Neural cell (in vitro differentiated cells): ENCODE measurements at regions not wholly inside any gene's neighbourhood (a gene's known extent, or its start where the extent isn't known, plus 50 kb on each side); places are given as distances from the start of the nearest gene placed in this dataset.

Experiments
- H2AFZ ChIP-seq: fragments of 200-600, 300-800 bp; sonication (generic), shearing (Covaris generic); 2 replicates; pipeline ENCODE4 v1.6.0; 2014; ENCODE audit warnings: low read depth, mild to moderate bottlenecking, antibody characterized with exemption, low read length, moderate library complexity
- H3F3A ChIP-seq: fragments of 200-600 bp; shearing (Covaris generic); 2 replicates; pipeline ENCODE4 v1.6.1; 2016; ENCODE audit warnings: mild to moderate bottlenecking, moderate library complexity, mixed read lengths, antibody characterized with exemption, low read length; ENCODE audit not compliant: insufficient read depth, poor library complexity, severe bottlenecking
- H3K27ac ChIP-seq: fragments of 200-600, 300-800 bp; sonication (generic), shearing (Covaris generic); 2 replicates; pipeline ENCODE4 v1.5.1; 2014; ENCODE audit warnings: mild to moderate bottlenecking, low read length, moderate library complexity
- H3K27me3 ChIP-seq: fragments of 300-800, 200-600 bp; sonication (generic), shearing (Covaris generic); 2 replicates; pipeline ENCODE4 v1.6.0; 2014; ENCODE audit warnings: mild to moderate bottlenecking, low read depth, low read length, moderate library complexity; ENCODE audit not compliant: insufficient read depth
- H3K36me3 ChIP-seq: fragments of 300-800, 200-600 bp; sonication (generic), shearing (Covaris generic); 2 replicates; pipeline ENCODE4 v1.5.1; 2014; ENCODE audit warnings: mild to moderate bottlenecking, antibody characterized with exemption, low read length, moderate library complexity; ENCODE audit not compliant: insufficient read depth
- H3K4me2 ChIP-seq: fragments of 300-800, 200-600 bp; sonication (generic), shearing (Covaris generic); 2 replicates; pipeline ENCODE4 v1.6.0; 2014; ENCODE audit warnings: mild to moderate bottlenecking, low read length
- H3K4me3 ChIP-seq: fragments of 300-800, 200-600 bp; sonication (generic), shearing (Covaris generic); 2 replicates; pipeline ENCODE4 v1.5.1; 2014; ENCODE audit warnings: mild to moderate bottlenecking, low read length, moderate library complexity
- H3K79me2 ChIP-seq: fragments of 200-600 bp; shearing (Covaris generic); replicated peaks from 2 replicates; pipeline ENCODE4 v1.6.0; 2014; ENCODE audit warnings: mild to moderate bottlenecking, low read length, moderate library complexity; ENCODE audit not compliant: insufficient read depth
- H3K9ac ChIP-seq: fragments of 300-800, 200-600 bp; sonication (generic), shearing (Covaris generic); 2 replicates; pipeline ENCODE4 v1.6.1; 2016; ENCODE audit warnings: mild to moderate bottlenecking, low read length, mixed read lengths
- H3K9me2 ChIP-seq: fragments of 200-600 bp; shearing (Covaris generic); 2 replicates; pipeline ENCODE4 v1.6.1; 2016; ENCODE audit warnings: mild to moderate bottlenecking, low read length, mixed read lengths; ENCODE audit not compliant: insufficient read depth
- H3K9me3 ChIP-seq: fragments of 200-600, 300-800 bp; sonication (generic), shearing (Covaris generic); 2 replicates; pipeline ENCODE4 v1.6.1; 2016; ENCODE audit warnings: mild to moderate bottlenecking, mixed run types, low read length, moderate library complexity, mixed read lengths
- H4K20me1 ChIP-seq: fragments of 200-600 bp; shearing (Covaris generic); 2 replicates; pipeline ENCODE4 v1.6.1; 2016; ENCODE audit warnings: mild to moderate bottlenecking, mixed run types; ENCODE audit not compliant: insufficient read depth
- EP300 ChIP-seq: fragments of 450-650 bp; conservative IDR thresholded peaks from 2 replicates; pipeline ENCODE4 v1.6.1; 2014; ENCODE audit warnings: antibody characterized with exemption, mild to moderate bottlenecking, moderate library complexity; ENCODE audit not compliant: poor library complexity, severe bottlenecking
- EZH2 ChIP-seq: fragments of 200-600, 300-800 bp; shearing (Covaris generic), sonication (generic); IDR thresholded peaks from 2 replicates; pipeline ENCODE4 v1.6.1; 2014; ENCODE audit warnings: antibody characterized with exemption, low read length, borderline replicate concordance, mild to moderate bottlenecking; ENCODE audit not compliant: insufficient read depth, poor library complexity, severe bottlenecking
- MXI1 ChIP-seq: fragments of 450-650 bp; conservative IDR thresholded peaks from 2 replicates; pipeline ENCODE4 v1.6.1; 2014; ENCODE audit warnings: antibody characterized with exemption, mild to moderate bottlenecking; ENCODE audit not compliant: poor library complexity, severe bottlenecking
- POLR2AphosphoS5 ChIP-seq: IDR thresholded peaks from 2 replicates; pipeline ENCODE4 v1.6.1; 2012
- RAD21 ChIP-seq: fragments of 450-650 bp; conservative IDR thresholded peaks from 2 replicates; pipeline ENCODE4 v1.6.1; 2014; ENCODE audit warnings: antibody characterized with exemption, mild to moderate bottlenecking, moderate library complexity
- SMC3 ChIP-seq: fragments of 450-650 bp; conservative IDR thresholded peaks from 2 replicates; pipeline ENCODE4 v1.6.1; 2014; ENCODE audit warnings: antibody characterized with exemption, mild to moderate bottlenecking, moderate library complexity; ENCODE audit not compliant: poor library complexity
- TAF1 ChIP-seq: IDR thresholded peaks from 2 replicates; pipeline ENCODE4 v1.6.1; 2012; ENCODE audit warnings: low read depth
- TF ChIP-seq, protein P1 (sequence below): IDR thresholded peaks from 2 replicates; pipeline ENCODE4 v1.6.1; 2012; ENCODE audit warnings: borderline replicate concordance
- TF ChIP-seq, protein P2 (sequence below): fragments of 450-650 bp; IDR thresholded peaks from 2 replicates; pipeline ENCODE4 v1.5.1; 2014; ENCODE audit warnings: antibody characterized with exemption, mild to moderate bottlenecking, moderate library complexity; ENCODE audit not compliant: poor library complexity, severe bottlenecking

DNA sequence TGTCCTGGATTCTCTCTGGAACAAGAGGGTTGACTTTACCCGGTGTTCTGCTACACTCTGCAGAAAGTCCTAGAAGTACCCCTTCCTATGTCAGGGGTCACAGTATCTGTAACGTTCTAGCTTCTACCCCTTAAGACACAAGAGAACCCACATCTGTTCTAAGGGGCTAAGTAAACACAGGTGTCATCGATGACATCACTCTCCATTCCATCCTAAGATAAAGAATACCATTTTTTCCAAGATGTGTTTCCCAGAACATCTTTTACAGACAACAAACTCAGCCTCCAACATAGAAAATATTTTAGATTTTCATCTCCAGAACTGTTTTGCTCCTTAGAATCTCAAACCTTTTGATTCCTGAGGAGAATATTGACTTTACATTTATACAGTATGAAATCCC lies 239.1 kb downstream of the TRIB2 start:
- no peak overlapping the region for H3K9ac ChIP-seq
- H3K27ac ChIP-seq, result no peak overlapping the region
- H3K9me2 ChIP-seq, result no peaks in the 10 kb centered on the region
- H3K36me3 ChIP-seq, result no peaks in the 10 kb centered on the region
- no peaks in the 10 kb centered on the region for H3K27me3 ChIP-seq
- no peak overlapping the region for H3K4me2 ChIP-seq
- no peak for TF ChIP-seq SMC3
- TF ChIP-seq, protein P1, sequence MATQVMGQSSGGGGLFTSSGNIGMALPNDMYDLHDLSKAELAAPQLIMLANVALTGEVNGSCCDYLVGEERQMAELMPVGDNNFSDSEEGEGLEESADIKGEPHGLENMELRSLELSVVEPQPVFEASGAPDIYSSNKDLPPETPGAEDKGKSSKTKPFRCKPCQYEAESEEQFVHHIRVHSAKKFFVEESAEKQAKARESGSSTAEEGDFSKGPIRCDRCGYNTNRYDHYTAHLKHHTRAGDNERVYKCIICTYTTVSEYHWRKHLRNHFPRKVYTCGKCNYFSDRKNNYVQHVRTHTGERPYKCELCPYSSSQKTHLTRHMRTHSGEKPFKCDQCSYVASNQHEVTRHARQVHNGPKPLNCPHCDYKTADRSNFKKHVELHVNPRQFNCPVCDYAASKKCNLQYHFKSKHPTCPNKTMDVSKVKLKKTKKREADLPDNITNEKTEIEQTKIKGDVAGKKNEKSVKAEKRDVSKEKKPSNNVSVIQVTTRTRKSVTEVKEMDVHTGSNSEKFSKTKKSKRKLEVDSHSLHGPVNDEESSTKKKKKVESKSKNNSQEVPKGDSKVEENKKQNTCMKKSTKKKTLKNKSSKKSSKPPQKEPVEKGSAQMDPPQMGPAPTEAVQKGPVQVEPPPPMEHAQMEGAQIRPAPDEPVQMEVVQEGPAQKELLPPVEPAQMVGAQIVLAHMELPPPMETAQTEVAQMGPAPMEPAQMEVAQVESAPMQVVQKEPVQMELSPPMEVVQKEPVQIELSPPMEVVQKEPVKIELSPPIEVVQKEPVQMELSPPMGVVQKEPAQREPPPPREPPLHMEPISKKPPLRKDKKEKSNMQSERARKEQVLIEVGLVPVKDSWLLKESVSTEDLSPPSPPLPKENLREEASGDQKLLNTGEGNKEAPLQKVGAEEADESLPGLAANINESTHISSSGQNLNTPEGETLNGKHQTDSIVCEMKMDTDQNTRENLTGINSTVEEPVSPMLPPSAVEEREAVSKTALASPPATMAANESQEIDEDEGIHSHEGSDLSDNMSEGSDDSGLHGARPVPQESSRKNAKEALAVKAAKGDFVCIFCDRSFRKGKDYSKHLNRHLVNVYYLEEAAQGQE, result no peak
- H2AFZ ChIP-seq, result no peak overlapping the region
- H3K79me2 ChIP-seq, result no peaks in the 10 kb centered on the region
- H3F3A ChIP-seq, result no peaks in the 10 kb centered on the region
- H3K4me3 ChIP-seq, result no peak overlapping the region
- H3K9me3 ChIP-seq, result no peaks in the 10 kb centered on the region
- no peaks in the 10 kb centered on the region for H4K20me1 ChIP-seq

DNA sequence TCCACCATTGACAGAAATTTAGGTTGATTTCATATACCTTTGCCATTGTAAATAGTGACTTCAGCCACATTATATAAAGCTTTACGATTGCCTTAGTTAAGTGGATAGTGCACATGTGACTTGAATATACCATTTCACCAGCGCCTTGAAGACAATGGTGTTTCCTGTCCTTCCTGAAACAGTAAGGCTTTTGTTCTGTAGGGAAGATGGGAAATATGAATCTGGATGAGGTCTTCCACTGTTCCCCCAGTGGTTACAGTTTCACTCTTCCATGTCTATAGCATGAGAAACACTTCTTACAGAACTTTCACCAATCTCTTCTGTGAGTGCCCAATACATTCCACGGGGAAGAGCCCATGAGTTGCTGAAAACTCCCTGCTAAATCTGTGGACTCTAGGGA lies 240.5 kb downstream of the TRIB2 start:
- Histone ChIP-seq H3K36me3 (no peaks in the 10 kb centered on the region), H3F3A (no peaks in the 10 kb centered on the region)
- TF ChIP-seq, protein P2, sequence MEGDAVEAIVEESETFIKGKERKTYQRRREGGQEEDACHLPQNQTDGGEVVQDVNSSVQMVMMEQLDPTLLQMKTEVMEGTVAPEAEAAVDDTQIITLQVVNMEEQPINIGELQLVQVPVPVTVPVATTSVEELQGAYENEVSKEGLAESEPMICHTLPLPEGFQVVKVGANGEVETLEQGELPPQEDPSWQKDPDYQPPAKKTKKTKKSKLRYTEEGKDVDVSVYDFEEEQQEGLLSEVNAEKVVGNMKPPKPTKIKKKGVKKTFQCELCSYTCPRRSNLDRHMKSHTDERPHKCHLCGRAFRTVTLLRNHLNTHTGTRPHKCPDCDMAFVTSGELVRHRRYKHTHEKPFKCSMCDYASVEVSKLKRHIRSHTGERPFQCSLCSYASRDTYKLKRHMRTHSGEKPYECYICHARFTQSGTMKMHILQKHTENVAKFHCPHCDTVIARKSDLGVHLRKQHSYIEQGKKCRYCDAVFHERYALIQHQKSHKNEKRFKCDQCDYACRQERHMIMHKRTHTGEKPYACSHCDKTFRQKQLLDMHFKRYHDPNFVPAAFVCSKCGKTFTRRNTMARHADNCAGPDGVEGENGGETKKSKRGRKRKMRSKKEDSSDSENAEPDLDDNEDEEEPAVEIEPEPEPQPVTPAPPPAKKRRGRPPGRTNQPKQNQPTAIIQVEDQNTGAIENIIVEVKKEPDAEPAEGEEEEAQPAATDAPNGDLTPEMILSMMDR, result no peak
- TF ChIP-seq SMC3 (no peak), POLR2AphosphoS5 (no peak), RAD21 (no peak), TAF1 (no peak), EZH2 (no peak), EP300 (no peak), MXI1 (no peak)
- TF ChIP-seq, protein P1, result no peak

More for the DNA sequence above, 240.5 kb downstream of the TRIB2 start:
- H3K9ac ChIP-seq, result no peak overlapping the region
- H3K4me3 ChIP-seq, result no peak overlapping the region
- H3K9me3 ChIP-seq, result no peaks in the 10 kb centered on the region
- H3K27me3 ChIP-seq, result no peaks in the 10 kb centered on the region
- H3K9me2 ChIP-seq, result no peaks in the 10 kb centered on the region
- no peak overlapping the region for H3K27ac ChIP-seq
- no peaks in the 10 kb centered on the region for H4K20me1 ChIP-seq
- H3K79me2 ChIP-seq, result no peaks in the 10 kb centered on the region
- no peak overlapping the region for H3K4me2 ChIP-seq
- H2AFZ ChIP-seq, result no peak overlapping the region
